Osteocyte (in vitro differentiated cells): ENCODE measurements at regions not wholly inside any gene's neighbourhood (a gene's known extent, or its start where the extent isn't known, plus 50 kb on each side); places are given as distances from the start of the nearest gene placed in this dataset.

Source experiments
- DNase-seq: peaks from one replicate; pipeline ENCODE4 v3.0.0; 2021; ENCODE audit warnings: mixed read lengths; ENCODE audit not compliant: unreplicated experiment; ENCODE audit errors: extremely low spot score
- H3K27ac Mint-ChIP-seq: one replicate; pipeline ENCODE4 v1.8.0; 2021; ENCODE audit warnings: mild to moderate bottlenecking, mixed read lengths; ENCODE audit not compliant: unreplicated experiment
- H3K27me3 Mint-ChIP-seq: one replicate; pipeline ENCODE4 v1.8.0; 2021; ENCODE audit warnings: mixed read lengths; ENCODE audit not compliant: unreplicated experiment
- H3K36me3 Mint-ChIP-seq: one replicate; pipeline ENCODE4 v1.8.0; 2021; ENCODE audit warnings: mixed read lengths; ENCODE audit not compliant: unreplicated experiment
- H3K4me1 Mint-ChIP-seq: one replicate; pipeline ENCODE4 v1.8.0; 2021; ENCODE audit warnings: mixed read lengths; ENCODE audit not compliant: unreplicated experiment
- H3K4me3 Mint-ChIP-seq: one replicate; pipeline ENCODE4 v1.8.0; 2021; ENCODE audit warnings: mild to moderate bottlenecking, moderate library complexity, mixed read lengths; ENCODE audit not compliant: unreplicated experiment
- H3K9me3 Mint-ChIP-seq: one replicate; pipeline ENCODE4 v1.8.0; 2021; ENCODE audit warnings: mixed read lengths; ENCODE audit not compliant: unreplicated experiment
- TF ChIP-seq, protein P1 (sequence below): fragments of 200-600 bp; sonication (generic); IDR thresholded peaks from 2 replicates; pipeline ENCODE4 v1.5.0; 2021; ENCODE audit warnings: antibody characterized with exemption, mild to moderate bottlenecking, moderate library complexity

DNA sequence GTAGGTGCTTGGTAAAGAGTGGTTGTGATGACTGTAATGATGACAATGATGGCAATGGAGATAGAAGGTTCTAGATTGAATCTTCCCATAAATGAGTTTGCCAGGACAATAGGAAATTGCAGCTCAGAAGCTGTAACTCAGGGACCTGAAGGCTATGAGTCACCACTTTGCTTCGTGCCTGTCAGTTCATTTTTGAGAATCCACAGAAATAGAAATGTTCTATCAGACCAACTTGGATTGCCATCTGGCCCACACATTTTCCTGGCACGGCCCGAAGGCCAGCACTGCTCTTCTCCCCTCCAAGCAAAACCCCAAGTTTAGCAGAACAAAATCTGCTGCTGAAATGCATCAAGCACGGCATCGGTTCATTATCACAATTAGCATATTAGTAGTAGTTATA is 1127.0 kb downstream of the BCL11B start:
- Mint-ChIP-seq H3K4me3 (no peak overlapping the region), H3K36me3 (no peaks in the 10 kb centered on the region), H3K9me3 (peaks cover 23% of the 10 kb centered on the region), H3K27ac (no peak overlapping the region), H3K4me1 (no peaks in the 10 kb centered on the region), H3K27me3 (no peaks in the 10 kb centered on the region)
- TF ChIP-seq, protein P1, sequence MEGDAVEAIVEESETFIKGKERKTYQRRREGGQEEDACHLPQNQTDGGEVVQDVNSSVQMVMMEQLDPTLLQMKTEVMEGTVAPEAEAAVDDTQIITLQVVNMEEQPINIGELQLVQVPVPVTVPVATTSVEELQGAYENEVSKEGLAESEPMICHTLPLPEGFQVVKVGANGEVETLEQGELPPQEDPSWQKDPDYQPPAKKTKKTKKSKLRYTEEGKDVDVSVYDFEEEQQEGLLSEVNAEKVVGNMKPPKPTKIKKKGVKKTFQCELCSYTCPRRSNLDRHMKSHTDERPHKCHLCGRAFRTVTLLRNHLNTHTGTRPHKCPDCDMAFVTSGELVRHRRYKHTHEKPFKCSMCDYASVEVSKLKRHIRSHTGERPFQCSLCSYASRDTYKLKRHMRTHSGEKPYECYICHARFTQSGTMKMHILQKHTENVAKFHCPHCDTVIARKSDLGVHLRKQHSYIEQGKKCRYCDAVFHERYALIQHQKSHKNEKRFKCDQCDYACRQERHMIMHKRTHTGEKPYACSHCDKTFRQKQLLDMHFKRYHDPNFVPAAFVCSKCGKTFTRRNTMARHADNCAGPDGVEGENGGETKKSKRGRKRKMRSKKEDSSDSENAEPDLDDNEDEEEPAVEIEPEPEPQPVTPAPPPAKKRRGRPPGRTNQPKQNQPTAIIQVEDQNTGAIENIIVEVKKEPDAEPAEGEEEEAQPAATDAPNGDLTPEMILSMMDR, result no peak
- no peak for DNase-seq

DNA sequence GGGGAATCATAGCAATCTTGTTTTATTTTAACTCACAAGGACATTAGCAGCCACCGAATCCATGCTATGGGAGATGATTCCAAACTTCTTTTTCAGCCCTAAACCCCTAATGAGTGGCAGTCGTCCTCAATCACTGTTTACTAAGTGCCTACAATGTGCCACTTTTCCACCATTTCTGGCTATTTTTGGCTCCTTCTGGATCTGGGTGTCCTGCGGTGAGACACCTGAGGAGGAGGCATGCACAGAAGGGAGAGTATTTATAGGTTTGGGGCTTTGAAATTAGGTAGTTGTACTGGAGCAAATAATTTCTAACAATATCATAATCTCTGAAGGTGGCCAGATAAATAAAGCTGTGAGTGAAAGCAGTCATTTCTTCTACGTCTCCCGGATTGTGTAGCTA is 1125.6 kb downstream of the BCL11B start:
- H3K27me3 Mint-ChIP-seq, result no peaks in the 10 kb centered on the region
- DNase-seq, result no peak
- peaks cover 23% of the 10 kb centered on the region for H3K9me3 Mint-ChIP-seq
- H3K4me1 Mint-ChIP-seq, result no peaks in the 10 kb centered on the region
- TF ChIP-seq, protein P1, result no peak
- H3K27ac Mint-ChIP-seq, result no peak overlapping the region
- no peaks in the 10 kb centered on the region for H3K36me3 Mint-ChIP-seq
- no peak overlapping the region for H3K4me3 Mint-ChIP-seq

DNA sequence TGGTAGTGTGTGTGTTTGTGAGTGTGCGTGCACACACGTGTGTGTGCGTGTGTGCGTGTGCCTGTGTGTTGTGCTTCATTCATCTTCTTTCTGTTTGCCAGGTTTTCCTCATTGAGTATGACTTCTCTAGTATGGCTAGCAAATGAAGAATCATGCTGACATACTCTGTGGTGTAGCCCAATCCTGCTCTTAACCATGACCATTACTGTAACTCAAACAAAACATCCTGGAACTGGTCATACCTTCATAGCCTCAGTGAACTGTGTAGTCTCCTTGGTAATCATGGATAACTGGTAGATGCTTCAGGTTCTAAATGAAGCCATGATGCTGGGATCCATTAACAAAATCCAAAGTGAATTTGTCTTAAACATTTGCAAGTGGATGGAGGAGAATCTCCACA is 1117.7 kb downstream of the BCL11B start:
- TF ChIP-seq, protein P1, result no peak
- Mint-ChIP-seq H3K9me3 (no peaks in the 10 kb centered on the region), H3K27ac (no peak overlapping the region), H3K4me3 (no peak overlapping the region), H3K36me3 (no peaks in the 10 kb centered on the region), H3K4me1 (no peaks in the 10 kb centered on the region), H3K27me3 (no peaks in the 10 kb centered on the region)
- DNase-seq, result no peak

DNA sequence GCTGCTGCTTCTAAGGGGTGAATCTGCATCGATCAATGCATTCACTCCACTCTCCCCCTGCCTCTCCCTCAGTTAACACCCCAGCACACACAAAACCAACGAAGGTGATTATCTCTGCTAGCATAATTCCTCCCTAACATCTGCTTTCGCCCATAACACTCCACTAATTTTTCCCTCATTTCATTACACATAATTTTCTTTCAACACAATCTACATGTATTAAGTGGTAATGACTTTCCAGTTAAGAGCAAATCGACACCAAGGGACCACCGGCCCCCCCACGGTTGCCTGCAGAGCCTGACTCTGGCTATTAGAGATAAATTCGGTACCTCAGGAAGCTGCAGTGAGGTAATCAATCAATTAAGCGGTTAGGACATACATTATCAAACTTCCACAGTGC is 1115.6 kb downstream of the BCL11B start:
- peaks cover 6% of the 10 kb centered on the region for H3K9me3 Mint-ChIP-seq

DNA sequence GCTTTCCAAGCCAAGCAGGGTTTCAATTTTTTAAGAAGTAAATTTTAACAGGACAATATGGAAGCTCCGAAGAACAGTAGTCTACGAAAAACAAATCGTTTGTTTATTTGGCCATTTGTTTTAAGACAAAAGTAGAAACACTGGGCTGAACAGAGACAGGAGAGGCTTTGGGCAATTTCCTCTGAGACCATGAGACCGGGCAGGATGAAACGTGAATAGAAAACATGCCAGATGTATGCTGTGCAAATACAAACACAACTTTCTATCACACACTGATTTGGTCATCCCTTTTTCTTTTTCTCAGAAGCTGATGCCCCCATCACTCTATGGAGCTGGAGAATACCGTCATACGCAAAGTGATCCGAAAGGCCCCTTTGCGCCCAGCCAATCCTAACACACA is 1111.1 kb downstream of the BCL11B start:
- no peak for DNase-seq
- Mint-ChIP-seq H3K27ac (no peak overlapping the region), H3K27me3 (no peaks in the 10 kb centered on the region), H3K4me1 (no peaks in the 10 kb centered on the region), H3K9me3 (peaks cover 26% of the 10 kb centered on the region), H3K36me3 (no peaks in the 10 kb centered on the region), H3K4me3 (no peak overlapping the region)
- TF ChIP-seq, protein P1, result no peak

More for the DNA sequence above, 1115.6 kb downstream of the BCL11B start:
- no peak overlapping the region for H3K27ac Mint-ChIP-seq
- H3K36me3 Mint-ChIP-seq, result no peaks in the 10 kb centered on the region
- H3K4me3 Mint-ChIP-seq, result no peak overlapping the region
- H3K27me3 Mint-ChIP-seq, result no peaks in the 10 kb centered on the region
- DNase-seq, result no peak
- H3K4me1 Mint-ChIP-seq, result no peaks in the 10 kb centered on the region
- TF ChIP-seq, protein P1, result no peak
